ENCODE measurements at regions not wholly inside any gene's neighbourhood (a gene's known extent, or its start where the extent isn't known, plus 50 kb on each side); places are given as distances from the start of the nearest gene placed in this dataset.

DNA sequence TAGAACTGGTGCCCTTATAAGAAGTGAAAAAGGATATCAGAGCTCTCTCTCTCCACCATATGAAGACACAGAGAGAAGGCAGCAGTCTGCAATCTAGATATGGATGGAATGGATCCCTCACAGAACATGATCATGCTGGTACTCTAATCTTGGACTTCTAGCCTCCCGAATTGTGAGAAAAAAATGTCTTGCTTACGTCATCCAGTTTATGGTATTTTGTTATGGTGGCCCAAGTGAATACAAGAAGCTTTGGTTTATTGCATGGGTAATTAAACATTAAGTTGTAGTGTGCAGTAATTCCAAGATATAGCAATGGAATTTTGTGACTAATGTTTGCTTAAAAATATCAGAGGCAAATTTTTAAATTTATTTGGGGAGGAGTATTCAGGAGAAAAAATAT lies 1667.4 kb upstream of the SLC39A10 start:
- TF ChIP-seq, protein P1, sequence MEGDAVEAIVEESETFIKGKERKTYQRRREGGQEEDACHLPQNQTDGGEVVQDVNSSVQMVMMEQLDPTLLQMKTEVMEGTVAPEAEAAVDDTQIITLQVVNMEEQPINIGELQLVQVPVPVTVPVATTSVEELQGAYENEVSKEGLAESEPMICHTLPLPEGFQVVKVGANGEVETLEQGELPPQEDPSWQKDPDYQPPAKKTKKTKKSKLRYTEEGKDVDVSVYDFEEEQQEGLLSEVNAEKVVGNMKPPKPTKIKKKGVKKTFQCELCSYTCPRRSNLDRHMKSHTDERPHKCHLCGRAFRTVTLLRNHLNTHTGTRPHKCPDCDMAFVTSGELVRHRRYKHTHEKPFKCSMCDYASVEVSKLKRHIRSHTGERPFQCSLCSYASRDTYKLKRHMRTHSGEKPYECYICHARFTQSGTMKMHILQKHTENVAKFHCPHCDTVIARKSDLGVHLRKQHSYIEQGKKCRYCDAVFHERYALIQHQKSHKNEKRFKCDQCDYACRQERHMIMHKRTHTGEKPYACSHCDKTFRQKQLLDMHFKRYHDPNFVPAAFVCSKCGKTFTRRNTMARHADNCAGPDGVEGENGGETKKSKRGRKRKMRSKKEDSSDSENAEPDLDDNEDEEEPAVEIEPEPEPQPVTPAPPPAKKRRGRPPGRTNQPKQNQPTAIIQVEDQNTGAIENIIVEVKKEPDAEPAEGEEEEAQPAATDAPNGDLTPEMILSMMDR (IDR thresholded peaks at IDR 0.05) = no peak
- no peak for TF ChIP-seq POLR2A (IDR thresholded peaks at IDR 0.05)
